HCT116 (cell line): ENCODE measurements at regions not wholly inside any gene's neighbourhood (a gene's known extent, or its start where the extent isn't known, plus 50 kb on each side); places are given as distances from the start of the nearest gene placed in this dataset.

Experiments
- CEBPB ChIP-seq: IDR thresholded peaks from 2 replicates; pipeline ENCODE4 v1.6.1; 2012; ENCODE audit warnings: low read depth
- CTCF ChIP-seq, 3 experiments: fragments of 200-600 bp in 1 of 3; sonication (generic) in 1 of 3; IDR thresholded peaks in 2 of 3; conservative IDR thresholded peaks in 1 of 3; 2 replicates each; pipeline ENCODE4 v1.5.1; 2012 to 2017; ENCODE audit warnings: low read depth in 2 of 3, low read length in 2 of 3, antibody characterized with exemption in 1 of 3, borderline replicate concordance in 1 of 3, control low read depth in 1 of 3, mild to moderate bottlenecking in 1 of 3, mixed read lengths in 1 of 3, mixed run types in 1 of 3, moderate library complexity in 1 of 3; ENCODE audit not compliant: insufficient read depth in 1 of 3
- EZH2 ChIP-seq: fragments of 200-600 bp; sonication (generic); IDR thresholded peaks from 2 replicates; pipeline ENCODE4 v1.6.1; 2017; ENCODE audit warnings: antibody characterized with exemption, mixed run types
- EZH2phosphoT487 ChIP-seq: fragments of 200-600 bp; IDR thresholded peaks from 2 replicates; pipeline ENCODE4 v1.6.1; 2018; ENCODE audit warnings: antibody characterized with exemption, borderline replicate concordance
- FOSL1 ChIP-seq: IDR thresholded peaks from 2 replicates; pipeline ENCODE4 v1.6.1; 2012; ENCODE audit warnings: low read depth
- MAX ChIP-seq: IDR thresholded peaks from 2 replicates; pipeline ENCODE4 v1.6.1; 2012
- POLR2A ChIP-seq: IDR thresholded peaks from 2 replicates; pipeline ENCODE4 v1.7.0; 2011; ENCODE audit warnings: borderline replicate concordance; ENCODE audit not compliant: insufficient read depth, insufficient read length; ENCODE audit errors: extremely low read depth
- POLR2AphosphoS5 ChIP-seq: IDR thresholded peaks from 2 replicates; pipeline ENCODE4 v1.6.1; 2011; ENCODE audit warnings: mild to moderate bottlenecking, low read depth, low read length, moderate library complexity
- REST ChIP-seq: IDR thresholded peaks from 2 replicates; pipeline ENCODE4 v1.6.1; 2012; ENCODE audit warnings: low read depth
- ZBTB33 ChIP-seq: IDR thresholded peaks from 2 replicates; pipeline ENCODE4 v1.6.1; 2011; ENCODE audit warnings: mild to moderate bottlenecking, low read length, moderate library complexity; ENCODE audit not compliant: insufficient replicate concordance; ENCODE audit errors: extremely low read depth
- ZFX ChIP-seq: fragments of 450-650 bp; IDR thresholded peaks from 2 replicates; pipeline ENCODE4 v1.6.1; 2017

- no peak for TF ChIP-seq ZBTB33
- TF ChIP-seq MAX: no peak
- no peak for TF ChIP-seq REST
- no peak for TF ChIP-seq ZFX
- TF ChIP-seq CTCF (IDR thresholded peaks at IDR 0.05 in 2 of 3, conservative IDR thresholded peaks at IDR 0.05 in 1 of 3; ENCODE audit: borderline replicate concordance in 1 of 3, insufficient read depth in 1 of 3, low read depth in 2 of 3, low read length in 2 of 3): no peak
- TF ChIP-seq POLR2A: no peak
- TF ChIP-seq POLR2AphosphoS5: no peak
- TF ChIP-seq EZH2: no peak
- TF ChIP-seq FOSL1: no peak
- TF ChIP-seq CEBPB: no peak
- TF ChIP-seq EZH2phosphoT487: no peak
Observed at GRCh38 chr3:5445676-5446201, 258.2 kb downstream of the EDEM1 start.
